Glutamatergic neuron (in vitro differentiated cells): ENCODE measurements at regions not wholly inside any gene's neighbourhood (a gene's known extent, or its start where the extent isn't known, plus 50 kb on each side); places are given as distances from the start of the nearest gene placed in this dataset.

ENCODE experiments used
- DNase-seq: peaks from one replicate; pipeline ENCODE4 v3.0.0; 2022
- H3K27ac Mint-ChIP-seq: one replicate; pipeline ENCODE4 v1.8.0; 2020; ENCODE audit warnings: mild to moderate bottlenecking, mixed read lengths, inconsistent platforms; ENCODE audit not compliant: unreplicated experiment
- H3K27me3 Mint-ChIP-seq: one replicate; pipeline ENCODE4 v1.8.0; 2020; ENCODE audit warnings: mild to moderate bottlenecking, moderate library complexity, mixed read lengths, inconsistent platforms; ENCODE audit not compliant: unreplicated experiment
- H3K36me3 Mint-ChIP-seq: one replicate; pipeline ENCODE4 v1.8.0; 2020; ENCODE audit warnings: mild to moderate bottlenecking, mixed read lengths, inconsistent platforms; ENCODE audit not compliant: unreplicated experiment
- H3K4me1 Mint-ChIP-seq: one replicate; pipeline ENCODE4 v1.8.0; 2020; ENCODE audit warnings: mild to moderate bottlenecking, low read depth, mixed read lengths, inconsistent platforms; ENCODE audit not compliant: unreplicated experiment
- H3K4me3 Mint-ChIP-seq: one replicate; pipeline ENCODE4 v1.8.0; 2020; ENCODE audit warnings: mild to moderate bottlenecking, mixed read lengths, inconsistent platforms; ENCODE audit not compliant: unreplicated experiment
- H3K9me3 Mint-ChIP-seq: one replicate; pipeline ENCODE4 v1.8.0; 2020; ENCODE audit warnings: mild to moderate bottlenecking, moderate library complexity, mixed read lengths, inconsistent platforms; ENCODE audit not compliant: unreplicated experiment
- TF ChIP-seq, protein P1 (sequence below): fragments of 200-600 bp; sonication (generic); IDR thresholded peaks from one replicate; pipeline ENCODE4 v1.5.0; 2021; ENCODE audit not compliant: partially characterized antibody, unreplicated experiment

GRCh38 chr14:101114726-101115515, 211.4 kb upstream of the RTL1 start:
- no peak overlapping the region for H3K4me3 Mint-ChIP-seq
- H3K27ac Mint-ChIP-seq, result no peak overlapping the region
- H3K4me1 Mint-ChIP-seq, result peaks cover 3% of the 10 kb centered on the region
- peaks cover 2% of the 10 kb centered on the region for H3K27me3 Mint-ChIP-seq
- no peak for DNase-seq
- peaks cover 5% of the 10 kb centered on the region for H3K9me3 Mint-ChIP-seq
- TF ChIP-seq, protein P1, sequence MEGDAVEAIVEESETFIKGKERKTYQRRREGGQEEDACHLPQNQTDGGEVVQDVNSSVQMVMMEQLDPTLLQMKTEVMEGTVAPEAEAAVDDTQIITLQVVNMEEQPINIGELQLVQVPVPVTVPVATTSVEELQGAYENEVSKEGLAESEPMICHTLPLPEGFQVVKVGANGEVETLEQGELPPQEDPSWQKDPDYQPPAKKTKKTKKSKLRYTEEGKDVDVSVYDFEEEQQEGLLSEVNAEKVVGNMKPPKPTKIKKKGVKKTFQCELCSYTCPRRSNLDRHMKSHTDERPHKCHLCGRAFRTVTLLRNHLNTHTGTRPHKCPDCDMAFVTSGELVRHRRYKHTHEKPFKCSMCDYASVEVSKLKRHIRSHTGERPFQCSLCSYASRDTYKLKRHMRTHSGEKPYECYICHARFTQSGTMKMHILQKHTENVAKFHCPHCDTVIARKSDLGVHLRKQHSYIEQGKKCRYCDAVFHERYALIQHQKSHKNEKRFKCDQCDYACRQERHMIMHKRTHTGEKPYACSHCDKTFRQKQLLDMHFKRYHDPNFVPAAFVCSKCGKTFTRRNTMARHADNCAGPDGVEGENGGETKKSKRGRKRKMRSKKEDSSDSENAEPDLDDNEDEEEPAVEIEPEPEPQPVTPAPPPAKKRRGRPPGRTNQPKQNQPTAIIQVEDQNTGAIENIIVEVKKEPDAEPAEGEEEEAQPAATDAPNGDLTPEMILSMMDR, result no peak
- H3K36me3 Mint-ChIP-seq, result no peaks in the 10 kb centered on the region

GRCh38 chr14:101115652-101116051, 212.1 kb upstream of the RTL1 start:
- H3K27me3 Mint-ChIP-seq, result peaks cover 2% of the 10 kb centered on the region
- no peak overlapping the region for H3K4me3 Mint-ChIP-seq
- H3K4me1 Mint-ChIP-seq, result peaks cover 4% of the 10 kb centered on the region
- H3K27ac Mint-ChIP-seq, result no peak overlapping the region
- TF ChIP-seq, protein P1, result no peak
- peaks cover 3% of the 10 kb centered on the region for H3K9me3 Mint-ChIP-seq
- no peaks in the 10 kb centered on the region for H3K36me3 Mint-ChIP-seq
- no peak for DNase-seq

DNA sequence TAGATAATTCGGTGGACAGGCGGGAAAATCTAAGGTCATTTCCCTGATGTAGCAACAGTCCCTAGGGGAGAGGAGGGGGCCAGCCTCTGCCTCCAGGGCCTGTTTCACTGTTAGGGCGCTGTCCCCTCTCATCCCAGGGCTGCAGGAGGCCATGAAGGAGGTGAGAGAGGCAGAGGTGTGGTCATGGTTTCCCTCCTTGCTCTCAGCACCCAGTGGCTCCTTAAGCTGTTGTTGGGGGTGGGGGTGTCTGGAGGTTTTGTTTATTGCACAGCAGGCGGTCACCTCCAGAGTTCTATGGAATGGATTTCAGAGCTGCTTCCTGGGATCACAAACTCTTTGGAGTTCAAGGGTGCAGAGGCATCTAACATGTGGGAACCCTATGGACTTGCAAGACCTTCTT, 212.5 kb upstream of the RTL1 start:
- peaks cover 2% of the 10 kb centered on the region for H3K27me3 Mint-ChIP-seq

GRCh38 chr14:101116486-101117130, 213.1 kb upstream of the RTL1 start:
- Mint-ChIP-seq H3K36me3 (no peaks in the 10 kb centered on the region), H3K27ac (no peak overlapping the region), H3K4me1 (peaks cover 4% of the 10 kb centered on the region), H3K9me3 (peaks cover 3% of the 10 kb centered on the region), H3K4me3 (no peak overlapping the region), H3K27me3 (peaks cover 3% of the 10 kb centered on the region)
- TF ChIP-seq, protein P1, result no peak
- no peak for DNase-seq

More for the DNA sequence above, 212.5 kb upstream of the RTL1 start:
- TF ChIP-seq, protein P1, result no peak
- Mint-ChIP-seq H3K4me1 (peaks cover 4% of the 10 kb centered on the region), H3K36me3 (no peaks in the 10 kb centered on the region), H3K27ac (no peak overlapping the region), H3K9me3 (peaks cover 3% of the 10 kb centered on the region), H3K4me3 (no peak overlapping the region)
- DNase-seq, result no peak

DNA sequence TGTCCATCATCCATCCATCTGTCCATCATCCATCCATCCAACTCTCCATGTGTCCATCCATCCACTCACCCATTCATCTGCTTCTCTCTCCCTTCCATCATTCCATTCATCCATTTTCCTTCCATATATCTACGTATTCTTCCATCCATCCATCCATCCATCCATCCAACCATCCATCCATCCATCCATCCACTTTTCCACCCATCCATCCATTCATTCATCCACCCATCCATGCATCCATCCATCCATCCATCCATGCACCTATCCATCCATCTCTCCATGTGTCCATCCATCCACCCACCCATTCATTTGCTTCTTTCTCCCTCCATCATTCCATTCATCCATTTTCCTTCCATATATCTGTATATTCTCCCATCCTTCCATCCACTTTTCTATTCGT, 214.0 kb upstream of the RTL1 start:
- no peaks in the 10 kb centered on the region for H3K36me3 Mint-ChIP-seq

More for the DNA sequence above, 214.0 kb upstream of the RTL1 start:
- H3K4me1 Mint-ChIP-seq, result peaks cover 4% of the 10 kb centered on the region
- H3K27ac Mint-ChIP-seq, result no peak overlapping the region
- no peak for DNase-seq
- H3K4me3 Mint-ChIP-seq, result no peak overlapping the region
- peaks cover 3% of the 10 kb centered on the region for H3K27me3 Mint-ChIP-seq
- H3K9me3 Mint-ChIP-seq, result peaks cover 3% of the 10 kb centered on the region
- TF ChIP-seq, protein P1, result no peak
